GM18861 (cell line): ENCODE measurements at regions not wholly inside any gene's neighbourhood (a gene's known extent, or its start where the extent isn't known, plus 50 kb on each side); places are given as distances from the start of the nearest gene placed in this dataset.

Experiments
- ATAC-seq: cut with Tn5 transposase; IDR thresholded peaks from one replicate; pipeline ENCODE4 v1.9.1; 2021; ENCODE audit not compliant: unreplicated experiment

- ATAC-seq: no peak
Measured at GRCh38 chr9:20054734-20055133, 265.9 kb upstream of the SLC24A2 start.

DNA sequence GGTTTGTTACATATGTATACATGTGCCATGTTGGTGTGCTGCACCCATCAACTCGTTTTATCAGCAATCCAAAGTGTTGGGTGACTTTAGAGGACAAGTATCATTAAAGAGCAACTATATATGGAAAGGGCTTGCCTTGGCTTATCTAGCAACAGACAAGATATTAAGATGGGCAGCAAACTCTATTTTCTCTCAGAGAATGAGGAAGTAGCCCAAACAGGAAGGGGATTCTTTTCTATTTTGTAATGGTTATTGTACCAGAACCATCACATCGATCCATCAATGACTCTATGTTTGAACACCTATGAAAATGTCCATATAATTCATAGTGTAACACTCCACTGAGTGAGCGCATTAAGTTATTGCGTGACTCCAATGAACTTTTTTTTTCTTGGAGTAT lies 260.1 kb upstream of the SLC24A2 start:
- no peak for ATAC-seq

DNA sequence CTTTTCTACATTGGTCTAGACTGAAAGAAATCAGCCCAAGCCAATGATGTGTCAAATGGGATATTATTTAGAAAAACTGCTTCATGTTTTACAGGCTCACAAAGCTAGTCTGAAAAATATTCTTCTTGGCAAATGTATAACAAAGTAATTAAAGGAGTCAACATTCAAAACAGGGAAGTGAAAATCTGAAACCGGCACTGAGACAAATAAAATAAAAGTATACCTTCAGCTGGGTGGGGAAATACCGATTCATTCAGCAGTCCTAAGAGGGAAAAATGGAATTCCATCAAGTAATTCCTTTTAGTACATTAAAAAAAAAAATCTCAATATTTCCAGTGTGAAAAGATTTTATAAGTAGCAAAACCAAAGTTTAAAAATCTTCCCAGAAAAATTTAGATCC lies 259.6 kb upstream of the SLC24A2 start:
- ATAC-seq: no peak

DNA sequence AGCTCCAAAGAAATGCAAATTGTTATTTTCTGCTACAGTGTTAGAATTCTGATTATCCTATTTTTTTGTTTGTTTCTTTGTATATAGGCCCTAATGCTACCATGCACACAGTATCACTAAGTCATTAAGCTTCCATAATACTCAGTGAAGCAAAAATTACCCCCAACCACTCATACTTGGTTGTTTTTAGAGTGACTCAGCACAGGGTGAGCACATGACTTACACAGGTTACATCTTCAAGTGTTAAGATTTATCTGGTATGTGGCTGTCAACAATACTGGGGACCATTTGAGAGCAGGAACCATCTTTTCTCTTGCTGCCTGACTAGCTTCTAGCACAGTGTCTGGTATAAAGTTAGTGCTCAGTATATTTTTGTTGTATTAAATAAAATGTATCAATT lies 255.8 kb upstream of the SLC24A2 start:
- ATAC-seq: no peak

GRCh38 chr9:20043461-20043860 lies 254.6 kb upstream of the SLC24A2 start:
- ATAC-seq: peak; percentile 43

DNA sequence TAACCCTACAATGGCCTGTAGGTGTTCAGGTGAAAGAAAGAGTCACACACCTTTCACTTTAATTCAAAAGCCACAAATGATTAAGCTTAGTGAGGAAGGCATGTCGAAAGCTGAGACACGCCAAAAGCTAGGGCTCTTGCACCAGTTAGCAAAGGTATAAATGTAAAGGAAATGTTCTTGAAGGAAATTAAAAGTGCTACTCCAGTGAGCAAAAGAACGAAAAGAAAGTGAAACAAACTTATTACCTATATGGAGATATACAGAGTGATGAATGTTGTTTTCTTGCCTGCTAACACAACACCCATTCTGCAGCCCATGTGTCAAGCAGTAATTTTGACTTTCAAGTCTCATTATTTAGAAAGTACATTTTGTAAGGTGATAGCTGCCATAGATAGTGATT lies 254.2 kb upstream of the SLC24A2 start:
- ATAC-seq: peak; percentile 69

DNA sequence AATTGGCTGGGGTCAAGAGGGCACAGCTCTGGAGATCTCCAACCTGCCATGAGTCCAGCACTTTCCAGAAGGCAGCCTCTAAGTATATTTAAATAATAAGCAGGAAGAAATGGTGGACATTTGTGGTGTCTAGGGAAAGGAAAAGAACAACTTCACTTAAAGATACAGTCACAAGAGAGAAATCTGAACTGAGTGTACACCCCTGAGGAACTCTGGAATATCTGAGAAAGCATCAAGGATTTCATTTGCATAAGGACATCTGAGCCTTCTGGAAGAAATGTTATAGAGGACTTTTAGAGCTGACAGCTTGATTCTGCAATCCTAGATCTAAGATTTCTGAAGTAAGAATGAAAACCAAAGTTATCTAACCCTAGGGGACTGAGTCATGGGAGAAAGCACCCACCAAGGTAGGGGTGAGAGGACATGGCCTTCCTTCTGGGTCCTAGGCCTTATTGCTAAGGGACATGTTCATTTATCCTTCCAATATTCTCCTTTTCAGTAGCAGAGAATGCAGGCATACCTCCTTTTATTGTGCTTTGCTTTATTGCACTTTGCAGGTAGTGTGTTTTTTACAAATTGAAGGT lies 253.4 kb upstream of the SLC24A2 start:
- no peak for ATAC-seq

- ATAC-seq: no peak
Measured at GRCh38 chr9:20041697-20042081, 252.9 kb upstream of the SLC24A2 start.

DNA sequence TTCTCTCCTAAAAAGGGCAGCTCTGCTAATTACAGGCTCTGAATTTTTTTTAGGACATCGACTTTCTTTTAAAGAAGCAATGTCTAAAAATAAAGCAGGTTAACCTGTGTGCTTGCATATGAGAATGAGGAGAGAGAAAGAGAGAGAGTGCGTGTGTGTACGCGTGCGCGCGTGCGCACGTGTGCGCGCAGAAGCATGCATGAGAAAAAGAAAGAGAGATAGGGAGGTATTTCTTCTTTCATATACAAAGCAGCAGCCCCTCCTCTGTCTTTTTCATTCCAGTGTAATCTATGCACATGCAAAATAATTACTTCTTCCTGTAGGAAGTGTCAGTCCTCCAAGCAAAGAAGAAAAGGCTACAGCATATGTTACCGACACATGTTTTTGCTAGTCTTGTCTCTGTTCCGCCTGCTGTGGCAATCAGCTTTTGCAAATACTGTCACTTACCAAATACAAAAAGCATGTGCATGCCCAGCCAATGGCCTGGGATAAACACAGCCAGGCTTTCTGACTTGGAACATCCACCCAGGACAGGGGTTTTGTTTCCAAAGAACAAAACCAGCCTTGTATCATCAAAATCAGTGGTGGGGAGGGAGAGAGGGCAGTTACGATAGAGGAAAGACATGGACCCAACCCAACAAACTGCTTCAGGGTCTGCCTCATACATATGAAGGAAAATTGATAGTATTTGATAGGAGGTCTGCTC lies 252.3 kb upstream of the SLC24A2 start:
- ATAC-seq: no peak

- no peak for ATAC-seq
Measured at GRCh38 chr9:20037699-20038098, 248.9 kb upstream of the SLC24A2 start.

GRCh38 chr9:20033511-20033910 lies 244.7 kb upstream of the SLC24A2 start:
- ATAC-seq: no peak

GRCh38 chr9:20032413-20033006 lies 243.7 kb upstream of the SLC24A2 start:
- no peak for ATAC-seq

- no peak for ATAC-seq
Measured at GRCh38 chr9:20031836-20032235, 243.0 kb upstream of the SLC24A2 start.

GRCh38 chr9:20030671-20031070 lies 241.8 kb upstream of the SLC24A2 start:
- ATAC-seq: no peak

DNA sequence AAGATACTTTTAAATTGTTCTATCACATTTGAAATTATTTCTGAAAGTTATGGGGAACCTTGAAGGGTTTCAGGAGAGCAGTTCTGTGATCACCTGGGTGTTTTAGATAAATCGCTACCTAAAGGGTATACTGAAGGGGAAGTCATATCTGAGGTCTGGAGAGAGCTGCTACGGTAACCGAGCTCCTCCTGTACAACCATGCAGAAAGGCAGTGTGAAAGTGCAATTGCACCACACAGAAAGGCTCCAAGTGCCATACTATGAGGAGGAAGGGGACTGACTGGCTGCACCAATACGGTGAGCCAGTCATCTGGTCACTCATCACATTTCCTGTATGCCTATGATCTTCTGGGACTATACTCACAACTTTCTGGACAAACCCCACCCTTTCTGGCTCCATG lies 241.4 kb upstream of the SLC24A2 start:
- no peak for ATAC-seq

DNA sequence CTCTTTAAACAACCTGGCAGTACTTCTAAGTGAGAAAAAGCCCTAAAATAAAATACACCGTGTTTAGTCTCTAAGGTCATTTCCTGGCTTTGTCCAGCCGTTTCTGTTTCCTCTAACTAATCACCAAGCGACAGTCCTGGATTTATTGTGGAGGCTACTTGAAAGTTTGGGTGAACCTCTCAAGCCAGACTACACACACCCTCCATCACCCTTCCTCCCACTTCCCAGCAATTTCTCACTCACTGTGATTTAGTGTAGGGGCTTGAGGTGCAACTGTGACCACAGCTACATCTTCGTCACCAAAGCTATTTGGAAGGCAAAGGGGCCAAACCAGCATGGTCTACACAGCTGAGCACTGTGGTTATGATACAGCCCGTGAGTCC lies 240.0 kb upstream of the SLC24A2 start:
- no peak for ATAC-seq

GRCh38 chr9:20028192-20028848 lies 239.5 kb upstream of the SLC24A2 start:
- ATAC-seq: no peak

DNA sequence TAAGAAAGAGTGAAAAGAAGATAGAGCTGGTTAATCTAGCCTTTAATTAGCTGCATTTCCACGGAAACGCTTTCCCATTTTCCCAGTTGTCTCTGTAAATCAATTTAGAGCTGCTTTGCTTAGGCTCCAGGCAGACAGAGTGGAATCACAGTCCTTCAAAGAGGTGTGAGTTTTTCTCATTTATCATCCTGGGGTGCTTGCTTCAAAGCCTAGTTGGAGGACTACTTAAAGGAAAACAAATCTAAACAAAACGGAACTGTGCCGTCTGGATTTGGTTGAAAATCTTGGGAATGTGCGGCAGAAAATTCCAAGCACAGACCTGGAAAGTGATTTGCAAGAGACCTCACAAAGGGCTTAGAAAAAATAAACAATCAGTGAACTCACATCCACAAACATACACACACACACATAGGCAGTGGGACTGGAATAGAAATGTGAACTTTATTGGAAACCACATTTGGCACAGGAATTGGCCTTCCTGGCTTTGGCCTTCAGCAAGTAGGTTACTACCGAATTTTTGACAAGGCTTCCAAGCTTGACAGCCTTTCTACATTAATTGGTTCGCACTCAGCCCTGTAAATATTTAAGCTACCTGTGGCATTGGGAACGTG lies 235.2 kb upstream of the SLC24A2 start:
- no peak for ATAC-seq

- no peak for ATAC-seq
Measured at GRCh38 chr9:20023210-20023905, 234.5 kb upstream of the SLC24A2 start.

- ATAC-seq: no peak
Measured at GRCh38 chr9:20022410-20022809, 233.6 kb upstream of the SLC24A2 start.

DNA sequence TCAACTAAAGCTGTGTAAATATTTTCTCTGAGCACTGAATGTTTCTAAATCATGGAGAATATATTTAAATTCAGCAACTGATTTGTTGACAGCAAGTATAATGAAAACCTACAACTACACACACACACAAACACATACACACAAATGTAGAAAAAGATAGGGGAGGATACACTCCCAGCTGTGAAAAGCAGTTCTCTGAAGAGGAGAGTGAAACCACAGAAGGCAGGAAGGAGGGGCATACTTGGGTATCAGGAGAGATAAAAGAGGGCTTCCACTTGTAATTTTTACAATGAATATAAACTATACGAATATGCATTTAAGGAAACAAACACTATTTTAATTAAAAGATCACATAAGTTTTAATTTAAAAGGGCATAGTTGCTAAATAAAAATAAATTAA lies 227.8 kb upstream of the SLC24A2 start:
- ATAC-seq: no peak
